ENCODE measurements at regions not wholly inside any gene's neighbourhood (a gene's known extent, or its start where the extent isn't known, plus 50 kb on each side); places are given as distances from the start of the nearest gene placed in this dataset.

GRCh38 chr10:6345404-6345803, 142.7 kb downstream of the PFKFB3 start:
- TF ChIP-seq POLR2A (IDR thresholded peaks at IDR 0.05; ENCODE audit: low read depth, low read length) (no peak), TAF1 (IDR thresholded peaks at IDR 0.05; ENCODE audit: borderline replicate concordance, low read depth, low read length) (no peak), POLR2AphosphoS5 (IDR thresholded peaks at IDR 0.05; ENCODE audit: low read depth, low read length) (no peak)
